GM23248 (cell line): ENCODE measurements at regions not wholly inside any gene's neighbourhood (a gene's known extent, or its start where the extent isn't known, plus 50 kb on each side); places are given as distances from the start of the nearest gene placed in this dataset.
"Not testable (repeated sequence)": the region's sequence is repeated elsewhere in the genome, so short reads cannot be mapped to it uniquely, and the experiment has no call there.

ENCODE experiments used
- DNase-seq: peaks from one replicate; pipeline ENCODE4 v3.0.0-alpha.2; 2015
- H2AFZ ChIP-seq: fragments of 200-600 bp; sonication (generic); 2 replicates; pipeline ENCODE4 v1.6.1; 2016; ENCODE audit warnings: antibody characterized with exemption
- H3F3A ChIP-seq: fragments of 200-600 bp; sonication (generic); 2 replicates; pipeline ENCODE4 v1.6.1; 2016; ENCODE audit warnings: mild to moderate bottlenecking, antibody characterized with exemption, mixed run types; ENCODE audit not compliant: insufficient read depth
- H3K27ac ChIP-seq: fragments of 200-600 bp; sonication (generic); 2 replicates; pipeline ENCODE4 v1.5.1; 2016; ENCODE audit warnings: mild to moderate bottlenecking
- H3K27me3 ChIP-seq: fragments of 200-600 bp; sonication (generic); replicated peaks from 2 replicates; pipeline ENCODE4 v1.6.1; 2016; ENCODE audit warnings: mild to moderate bottlenecking; ENCODE audit not compliant: insufficient read depth
- H3K36me3 ChIP-seq: fragments of 200-600 bp; sonication (generic); 2 replicates; pipeline ENCODE4 v1.6.1; 2016; ENCODE audit warnings: low read depth, mild to moderate bottlenecking
- H3K4me1 ChIP-seq: fragments of 200-600 bp; sonication (generic); 2 replicates; pipeline ENCODE4 v1.6.1; 2016; ENCODE audit warnings: mild to moderate bottlenecking; ENCODE audit not compliant: insufficient read depth
- H3K4me2 ChIP-seq: fragments of 200-600 bp; sonication (generic); one replicate; pipeline ENCODE4 v1.6.1; 2016; ENCODE audit warnings: mild to moderate bottlenecking; ENCODE audit not compliant: unreplicated experiment
- H3K4me3 ChIP-seq: fragments of 200-600 bp; sonication (generic); 2 replicates; pipeline ENCODE4 v1.5.1; 2016; ENCODE audit warnings: mild to moderate bottlenecking
- H3K79me2 ChIP-seq: fragments of 200-600 bp; sonication (generic); 2 replicates; pipeline ENCODE4 v1.6.1; 2016; ENCODE audit warnings: mild to moderate bottlenecking; ENCODE audit not compliant: insufficient read depth
- H3K9ac ChIP-seq: fragments of 200-600 bp; sonication (generic); 2 replicates; pipeline ENCODE4 v1.6.1; 2016; ENCODE audit warnings: mild to moderate bottlenecking
- H3K9me2 ChIP-seq: fragments of 200-600 bp; sonication (generic); 2 replicates; pipeline ENCODE4 v1.6.1; 2016; ENCODE audit warnings: mixed run types, mild to moderate bottlenecking, moderate library complexity; ENCODE audit not compliant: insufficient read depth
- H3K9me3 ChIP-seq: fragments of 200-600 bp; sonication (generic); one replicate; pipeline ENCODE4 v1.6.1; 2017; ENCODE audit warnings: low read depth
- H4K20me1 ChIP-seq: fragments of 200-600 bp; sonication (generic); 2 replicates; pipeline ENCODE4 v1.6.0; 2016; ENCODE audit not compliant: insufficient read depth
- EZH2 ChIP-seq: fragments of 200-600 bp; sonication (generic); IDR thresholded peaks from 2 replicates; pipeline ENCODE4 v1.6.1; 2018; ENCODE audit warnings: antibody characterized with exemption, mild to moderate bottlenecking; ENCODE audit not compliant: insufficient read depth, poor library complexity, severe bottlenecking
- EZH2phosphoT487 ChIP-seq: fragments of 200-600 bp; sonication (generic); IDR thresholded peaks from 2 replicates; pipeline ENCODE4 v1.6.1; 2018; ENCODE audit warnings: antibody characterized with exemption, moderate library complexity, mild to moderate bottlenecking, low read depth; ENCODE audit not compliant: insufficient read depth
- WGBS, 2 experiments: methylation state at CpG; one replicate each; pipeline ENCODE4 v1.1.6; 2015 to 2017; ENCODE audit warnings: low lambda C conversion rate in 2 of 2, low coverage in 1 of 2; ENCODE audit errors: missing lambda C conversion rate in 2 of 2; 5-methylcytosine and 5-hydroxymethylcytosine counted together
- in situ Hi-C: fragments of 300-500 bp; cut with MboI; formaldehyde crosslinking; loops from 2 replicates; pipeline ENCODE4 v1.15.0; 2020

DNA sequence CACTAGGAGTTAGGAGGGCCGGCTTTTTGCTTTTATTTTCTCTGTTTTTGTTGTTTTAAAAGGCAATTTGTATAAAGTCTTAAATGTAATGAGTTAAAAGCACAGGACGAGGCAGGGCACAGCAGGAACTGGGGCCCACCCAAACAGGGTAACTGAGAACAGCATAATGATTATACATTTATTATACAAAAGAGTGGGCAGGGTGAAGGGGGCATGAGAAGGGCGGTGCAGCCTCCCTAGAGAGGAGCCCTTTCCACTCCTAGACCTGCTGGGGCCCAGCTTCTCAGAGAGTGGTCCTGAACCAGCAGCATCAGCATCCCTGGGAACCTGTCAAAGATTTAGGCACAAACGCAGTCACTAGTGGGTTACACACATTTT is 438.0 kb downstream of the AGTPBP1 start:
- H3K4me1 ChIP-seq: no peaks in the 10 kb centered on the region
- no peak overlapping the region for H3K27ac ChIP-seq
- no peaks in the 10 kb centered on the region for H3K79me2 ChIP-seq
- H3K4me3 ChIP-seq: no peak overlapping the region
- WGBS, 2 experiments: 22 to 30% methylated on average over 4 of the region's 4 CpGs
- no peak for DNase-seq
- no peaks in the 10 kb centered on the region for H3F3A ChIP-seq
- H3K9ac ChIP-seq: no peak overlapping the region
- H3K9me2 ChIP-seq: no peaks in the 10 kb centered on the region
- H3K4me2 ChIP-seq: no peak overlapping the region
- in situ Hi-C loops: no loop called here
- TF ChIP-seq EZH2phosphoT487 (no peak), EZH2 (no peak)
- H3K36me3 ChIP-seq: no peaks in the 10 kb centered on the region
- no peaks in the 10 kb centered on the region for H4K20me1 ChIP-seq
- H2AFZ ChIP-seq: no peak overlapping the region
- no peaks in the 10 kb centered on the region for H3K9me3 ChIP-seq
- no peaks in the 10 kb centered on the region for H3K27me3 ChIP-seq

DNA sequence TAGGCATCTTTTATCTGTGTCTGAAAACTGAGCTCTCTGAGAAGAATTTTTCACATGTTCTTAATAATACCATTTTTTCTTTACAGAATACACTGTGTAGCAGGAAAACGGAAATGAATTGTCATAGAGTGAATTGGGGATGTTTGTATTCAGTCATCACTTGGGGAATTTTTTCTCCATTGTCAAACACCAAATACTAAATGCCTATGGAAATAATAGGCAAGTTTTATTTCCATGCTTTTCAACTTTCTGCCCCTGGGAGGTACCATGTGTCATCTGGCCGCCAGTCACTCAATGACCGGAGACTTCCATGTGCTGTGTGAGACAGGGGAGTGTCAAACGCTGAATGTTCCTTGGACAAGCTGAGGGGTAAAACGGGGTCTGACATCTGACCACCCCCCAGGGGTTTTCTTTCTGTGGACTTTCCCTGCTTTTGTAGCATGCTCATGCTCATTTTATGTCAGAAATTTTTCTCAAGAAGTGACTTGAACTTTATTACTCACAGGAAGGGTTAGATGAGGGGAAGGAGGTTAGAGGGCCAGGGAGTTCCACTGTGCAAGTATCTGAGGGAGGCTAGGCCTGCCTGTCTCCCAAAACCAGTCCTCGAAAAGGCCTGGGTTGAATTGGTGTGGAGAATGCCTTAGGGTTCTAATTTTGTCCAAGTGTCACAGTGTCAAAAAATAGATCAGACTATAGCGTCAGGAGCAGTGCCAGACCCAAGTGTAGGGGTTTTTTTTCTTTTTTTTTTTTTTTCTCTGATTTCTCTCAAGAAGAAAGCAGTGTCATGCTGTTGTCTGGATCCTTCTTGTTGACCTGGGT is 438.6 kb downstream of the AGTPBP1 start:
- no peaks in the 10 kb centered on the region for H3K79me2 ChIP-seq
- no peak overlapping the region for H2AFZ ChIP-seq
- no peaks in the 10 kb centered on the region for H3K4me1 ChIP-seq
- DNase-seq: no peak
- no peaks in the 10 kb centered on the region for H3K9me2 ChIP-seq
- no peaks in the 10 kb centered on the region for H3K9me3 ChIP-seq
- H3K27ac ChIP-seq: no peak overlapping the region
- no peak overlapping the region for H3K4me3 ChIP-seq
- H4K20me1 ChIP-seq: no peaks in the 10 kb centered on the region
- H3F3A ChIP-seq: no peaks in the 10 kb centered on the region
- H3K4me2 ChIP-seq: no peak overlapping the region
- no peak for TF ChIP-seq EZH2
- TF ChIP-seq EZH2phosphoT487: no peak
- H3K9ac ChIP-seq: no peak overlapping the region
- H3K27me3 ChIP-seq: no peaks in the 10 kb centered on the region
- H3K36me3 ChIP-seq: no peaks in the 10 kb centered on the region
- in situ Hi-C loops: no loop called here
- 31 to 35% methylated on average over 7 of the region's 7 CpGs for WGBS, 2 experiments

DNA sequence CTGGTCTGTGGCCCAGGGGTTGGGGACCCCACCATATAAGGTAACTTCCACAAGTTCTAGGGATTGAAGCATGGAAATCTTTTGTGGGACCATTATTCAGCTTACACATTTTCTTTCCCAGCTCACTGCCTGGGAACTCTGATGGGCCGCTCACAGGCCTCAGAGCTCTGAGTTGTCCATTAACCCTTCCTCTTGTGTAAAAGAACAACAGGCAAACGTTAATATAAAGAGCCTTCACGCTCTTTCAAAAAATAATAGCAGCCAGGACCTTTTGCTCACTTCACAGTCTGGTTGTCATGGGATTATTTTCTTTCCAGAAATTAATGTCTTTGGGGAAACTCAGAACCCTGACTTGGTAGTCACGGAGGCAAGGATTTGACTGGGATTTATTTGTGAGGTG is 443.3 kb downstream of the AGTPBP1 start:
- WGBS, 2 experiments: 40 to 45% methylated on average over 4 of the region's 4 CpGs

DNA sequence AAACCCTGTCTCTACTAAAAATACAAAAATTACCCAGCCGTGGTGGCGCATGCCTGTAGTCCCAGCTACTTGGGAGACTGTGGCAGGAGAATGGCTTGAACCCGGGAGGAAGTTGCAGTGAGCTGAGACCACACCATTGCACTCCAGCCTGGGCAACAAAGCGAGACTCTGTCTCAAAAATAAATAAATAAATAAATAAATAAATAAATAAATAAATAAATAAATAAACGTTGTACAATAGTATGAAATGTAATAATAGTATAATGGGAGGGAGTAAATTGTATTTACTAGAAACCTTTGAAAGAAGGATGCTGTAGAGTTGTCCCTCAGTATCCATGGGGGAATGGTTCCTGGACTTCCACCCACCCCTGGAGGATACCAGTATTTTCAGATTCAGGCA is 446.5 kb downstream of the AGTPBP1 start:
- H3K27ac ChIP-seq, H3K4me2 ChIP-seq, H3K9ac ChIP-seq, DNase-seq, H3K9me2 ChIP-seq, H3K4me3 ChIP-seq, H2AFZ ChIP-seq, H3K36me3 ChIP-seq, H4K20me1 ChIP-seq, H3K27me3 ChIP-seq, H3K9me3 ChIP-seq, H3K79me2 ChIP-seq, in situ Hi-C loops, H3K4me1 ChIP-seq, H3F3A ChIP-seq: not testable (repeated sequence)
- 42 to 56% methylated on average over 4 of the region's 5 CpGs for WGBS, 2 experiments

More for the DNA sequence above, 443.3 kb downstream of the AGTPBP1 start:
- Histone ChIP-seq H3K4me1 (no peaks in the 10 kb centered on the region), H3K4me2 (no peak overlapping the region), H3K9ac (no peak overlapping the region), H3K27ac (no peak overlapping the region), H3F3A (no peaks in the 10 kb centered on the region), H2AFZ (no peak overlapping the region), H3K4me3 (no peak overlapping the region), H3K9me3 (no peaks in the 10 kb centered on the region), H4K20me1 (no peaks in the 10 kb centered on the region), H3K36me3 (no peaks in the 10 kb centered on the region), H3K9me2 (no peaks in the 10 kb centered on the region), H3K79me2 (no peaks in the 10 kb centered on the region), H3K27me3 (no peaks in the 10 kb centered on the region)
- in situ Hi-C loops: no loop called here
- DNase-seq: no peak
- TF ChIP-seq EZH2 (no peak), EZH2phosphoT487 (no peak)

DNA sequence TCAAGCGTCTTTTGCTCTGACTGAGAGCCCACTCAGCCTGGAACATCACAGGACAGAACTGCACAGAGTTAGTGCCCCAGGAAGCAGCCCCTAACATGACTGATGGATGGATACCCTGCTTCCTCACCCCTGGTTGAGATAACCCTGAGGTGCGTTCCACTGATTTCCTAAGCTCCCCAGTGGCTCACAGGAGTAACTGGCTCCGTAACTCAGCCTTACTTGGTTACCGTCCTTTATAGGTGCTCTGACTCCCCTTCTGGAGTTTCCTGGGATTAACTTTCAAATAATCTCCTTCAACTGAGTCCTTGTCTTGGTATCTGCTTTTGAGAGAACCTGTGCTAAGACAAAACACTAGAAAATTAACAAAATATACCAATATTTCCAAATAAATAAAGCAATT is 449.5 kb downstream of the AGTPBP1 start:
- H4K20me1 ChIP-seq: no peaks in the 10 kb centered on the region
- H3K9me2 ChIP-seq: no peaks in the 10 kb centered on the region
- H3F3A ChIP-seq: no peaks in the 10 kb centered on the region
- H3K4me2 ChIP-seq: no peak overlapping the region
- H3K27ac ChIP-seq: no peak overlapping the region
- no peak for DNase-seq
- no peaks in the 10 kb centered on the region for H3K9me3 ChIP-seq
- no peaks in the 10 kb centered on the region for H3K36me3 ChIP-seq
- H3K79me2 ChIP-seq: no peaks in the 10 kb centered on the region
- WGBS, 2 experiments: 56 to 66% methylated on average over 4 of the region's 4 CpGs
- no peaks in the 10 kb centered on the region for H3K4me1 ChIP-seq
- no peak overlapping the region for H3K4me3 ChIP-seq
- TF ChIP-seq EZH2phosphoT487 (no peak), EZH2 (no peak)
- no peak overlapping the region for H2AFZ ChIP-seq
- H3K9ac ChIP-seq: no peak overlapping the region
- in situ Hi-C loops: no loop called here
- peaks cover 4% of the 10 kb centered on the region for H3K27me3 ChIP-seq
